ENCODE measurements at regions not wholly inside any gene's neighbourhood (a gene's known extent, or its start where the extent isn't known, plus 50 kb on each side); places are given as distances from the start of the nearest gene placed in this dataset.
A peak's percentile ranks its signal among the peaks of the same experiment; 100 is the strongest.

GRCh38 chr9:3074247-3074646 is 230.4 kb upstream of the PUM3 start:
- no peak overlapping the region for H3K56ac ChIP-seq (replicated peaks; ENCODE audit: insufficient read length, low read depth, low read length)
- ChIA-PET POLR2A (ENCODE audit: partially characterized antibody) (interaction anchor here (1.5 kb wide), 1 partner anchor 14 kb away, joined by 5 read pairs; no protein-coding TSS in a partner anchor), CTCF (ENCODE audit: partially characterized antibody) (interaction anchor here (1.1 kb wide), 1 partner anchor 216 kb away, joined by 3 read pairs; no protein-coding TSS in a partner anchor)
- H3K4me3 ChIP-seq (ENCODE audit: extremely low read depth in 1 of 4, insufficient read depth in 2 of 4, low read depth in 3 of 4, low read length in 4 of 4), result no peak overlapping the region
- no peak overlapping the region for H3K18ac ChIP-seq (ENCODE audit: extremely low read depth, low read length)
- H4K20me1 ChIP-seq (replicated peaks in 1 of 2; ENCODE audit: control insufficient read depth in 1 of 2, insufficient read depth in 2 of 2, low read length in 2 of 2), result no peaks in the 10 kb centered on the region
- H3K4me1 ChIP-seq (replicated peaks in 1 of 4; ENCODE audit: control insufficient read depth in 3 of 4, insufficient read depth in 4 of 4, low read length in 3 of 4), result no peaks in the 10 kb centered on the region
- H4K8ac ChIP-seq (ENCODE audit: extremely low read depth, insufficient read depth, low read length), result no peak overlapping the region
- H3K14ac ChIP-seq (ENCODE audit: insufficient read length), result no peak overlapping the region
- TF ChIP-seq SP2 (IDR thresholded peaks at IDR 0.05; ENCODE audit: low read length) (no peak), GABPA (IDR thresholded peaks at IDR 0.05; ENCODE audit: borderline replicate concordance, insufficient read depth, low read length) (no peak), RAD21 (IDR thresholded peaks at IDR 0.05 in 1 of 2, conservative IDR thresholded peaks at IDR 0.05 in 1 of 2; ENCODE audit: low read depth in 2 of 2, low read length in 2 of 2) (no peak), KDM5A (IDR thresholded peaks at IDR 0.05; ENCODE audit: low read length) (no peak), RBBP5 (IDR thresholded peaks at IDR 0.05; ENCODE audit: borderline replicate concordance, low read depth, low read length) (no peak), USF2 (IDR thresholded peaks at IDR 0.05; ENCODE audit: low read length) (no peak), HDAC6 (IDR thresholded peaks at IDR 0.05; ENCODE audit: low read depth, low read length) (no peak), RFX5 (IDR thresholded peaks at IDR 0.05; ENCODE audit: borderline replicate concordance, low read depth, low read length) (no peak), HDAC2 (IDR thresholded peaks at IDR 0.05; ENCODE audit: borderline replicate concordance in 1 of 2, low read depth in 2 of 2, low read length in 2 of 2) (no peak), KDM4A (IDR thresholded peaks at IDR 0.05; ENCODE audit: low read depth, low read length, severe bottlenecking) (no peak)
- peak overlapping the region; percentile 79 for H2AFZ ChIP-seq (ENCODE audit: low read length)
- H3K79me1 ChIP-seq (ENCODE audit: low read depth, low read length), result no peaks in the 10 kb centered on the region
- FAIRE-seq, result no peak
- DNase-seq (ENCODE audit: low read depth in 1 of 2, low spot score in 2 of 2), result no peak
- H2BK120ac ChIP-seq (replicated peaks; ENCODE audit: low read depth, low read length), result no peak overlapping the region
- peaks cover 0 to 3% of the 10 kb centered on the region in 2 experiments; a peak in 1 of 4 replicates for H3K9me3 ChIP-seq (ENCODE audit: insufficient read depth in 2 of 2, low read depth in 1 of 2, low read length in 1 of 2)
- no peaks in the 10 kb centered on the region for H3K23me2 ChIP-seq (ENCODE audit: low read depth, low read length)
- no peak overlapping the region for H3K27ac ChIP-seq (ENCODE audit: low read depth, low read length)
- 98% methylated on average over 5 of the region's 5 CpGs; no CpG with 5 or more reads in 1 of the 2 experiments for WGBS, 2 experiments (ENCODE audit: extremely low coverage in 1 of 2, insufficient coverage in 1 of 2, insufficient read length in 1 of 2, insufficient replicate concordance in 2 of 2, low coverage in 1 of 2, low lambda C conversion rate in 2 of 2, missing lambda C conversion rate in 1 of 2)
- no peaks in the 10 kb centered on the region for H3K36me3 ChIP-seq (ENCODE audit: control insufficient read depth in 2 of 4, insufficient read depth in 4 of 4, low read length in 3 of 4)
- H3K23ac ChIP-seq (ENCODE audit: insufficient read length), result no peak overlapping the region
- no peaks in the 10 kb centered on the region for H3K27me3 ChIP-seq (replicated peaks in 1 of 4; ENCODE audit: control insufficient read depth in 3 of 4, extremely low read depth in 1 of 4, insufficient read depth in 3 of 4, low read length in 3 of 4)
- no peak overlapping the region for H2BK12ac ChIP-seq (ENCODE audit: low read depth, low read length)
- no peak overlapping the region for H2BK20ac ChIP-seq (ENCODE audit: low read length)
- H4K91ac ChIP-seq (replicated peaks; ENCODE audit: insufficient read length, low read length), result no peak overlapping the region
- H2BK15ac ChIP-seq (ENCODE audit: low read length), result no peak overlapping the region
- H3K4ac ChIP-seq (replicated peaks; ENCODE audit: insufficient read length, low read depth, low read length), result no peak overlapping the region
- H3K4me2 ChIP-seq (ENCODE audit: insufficient read depth in 1 of 2, low read depth in 2 of 2, low read length in 2 of 2), result no peak overlapping the region
- no peaks in the 10 kb centered on the region for H3K79me2 ChIP-seq (ENCODE audit: control insufficient read depth in 1 of 2, insufficient read depth in 2 of 2, low read length in 2 of 2)
- H3K9ac ChIP-seq (replicated peaks in 1 of 4; ENCODE audit: extremely low read depth in 1 of 4, low read depth in 3 of 4, low read length in 3 of 4), result no peak overlapping the region
- no peak overlapping the region for H2AK5ac ChIP-seq (ENCODE audit: low read depth, low read length)
- H2BK5ac ChIP-seq (ENCODE audit: low read depth, low read length), result 0 out of 2 replicates have a peak overlapping the region, but pooled peaks have one; percentile 14
- H4K5ac ChIP-seq (ENCODE audit: insufficient read length, low read depth, low read length), result no peak overlapping the region
